IPS-15b (cell line): ENCODE measurements at regions not wholly inside any gene's neighbourhood (a gene's known extent, or its start where the extent isn't known, plus 50 kb on each side); places are given as distances from the start of the nearest gene placed in this dataset.

Experiments used
- H3K27me3 ChIP-seq: one replicate; pipeline ENCODE4 v1.6.1; 2013; ENCODE audit warnings: low read length; ENCODE audit not compliant: control insufficient read depth, insufficient read depth
- H3K36me3 ChIP-seq: one replicate; pipeline ENCODE4 v1.6.1; 2013; ENCODE audit warnings: low read length; ENCODE audit not compliant: control insufficient read depth, insufficient read depth
- H3K4me1 ChIP-seq: one replicate; pipeline ENCODE4 v1.6.1; 2013; ENCODE audit warnings: mild to moderate bottlenecking, low read length; ENCODE audit not compliant: control insufficient read depth, insufficient read depth
- H3K4me3 ChIP-seq: one replicate; pipeline ENCODE4 v1.5.1; 2013; ENCODE audit warnings: low read depth, low read length
- H3K9ac ChIP-seq: one replicate; pipeline ENCODE4 v1.6.1; 2013; ENCODE audit warnings: low read depth, mild to moderate bottlenecking, low read length
- H3K9me3 ChIP-seq: one replicate; pipeline ENCODE4 v1.6.1; 2013; ENCODE audit warnings: mild to moderate bottlenecking, low read length; ENCODE audit not compliant: control insufficient read depth, insufficient read depth

GRCh38 chr20:17798601-17799000, 98.8 kb downstream of the BANF2 start:
- no peaks in the 10 kb centered on the region for H3K4me1 ChIP-seq
- H3K9ac ChIP-seq: no peak overlapping the region
- no peaks in the 10 kb centered on the region for H3K27me3 ChIP-seq
- H3K4me3 ChIP-seq: no peak overlapping the region
- H3K36me3 ChIP-seq: no peaks in the 10 kb centered on the region
- H3K9me3 ChIP-seq: peaks cover 4% of the 10 kb centered on the region

GRCh38 chr20:17797579-17797978, 97.8 kb downstream of the BANF2 start:
- Histone ChIP-seq H3K9ac (no peak overlapping the region), H3K9me3 (peaks cover 4% of the 10 kb centered on the region), H3K4me1 (no peaks in the 10 kb centered on the region), H3K36me3 (no peaks in the 10 kb centered on the region), H3K4me3 (no peak overlapping the region), H3K27me3 (no peaks in the 10 kb centered on the region)

GRCh38 chr20:17797161-17797560, 97.4 kb downstream of the BANF2 start:
- Histone ChIP-seq H3K36me3 (no peaks in the 10 kb centered on the region), H3K9ac (no peak overlapping the region), H3K9me3 (peaks cover 2% of the 10 kb centered on the region), H3K4me1 (no peaks in the 10 kb centered on the region), H3K4me3 (no peak overlapping the region), H3K27me3 (no peaks in the 10 kb centered on the region)

GRCh38 chr20:17796091-17796563, 96.4 kb downstream of the BANF2 start:
- Histone ChIP-seq H3K27me3 (no peaks in the 10 kb centered on the region), H3K9ac (no peak overlapping the region)

GRCh38 chr20:17795501-17796071, 95.8 kb downstream of the BANF2 start:
- H3K9me3 ChIP-seq: no peaks in the 10 kb centered on the region

More at GRCh38 chr20:17796091-17796563, 96.4 kb downstream of the BANF2 start:
- no peaks in the 10 kb centered on the region for H3K4me1 ChIP-seq
- H3K36me3 ChIP-seq: no peaks in the 10 kb centered on the region
- H3K4me3 ChIP-seq: no peak overlapping the region
- H3K9me3 ChIP-seq: no peaks in the 10 kb centered on the region

GRCh38 chr20:17795003-17795402, 95.2 kb downstream of the BANF2 start:
- Histone ChIP-seq H3K4me1 (no peaks in the 10 kb centered on the region), H3K9ac (no peak overlapping the region), H3K4me3 (no peak overlapping the region), H3K9me3 (no peaks in the 10 kb centered on the region), H3K27me3 (no peaks in the 10 kb centered on the region), H3K36me3 (no peaks in the 10 kb centered on the region)

More at GRCh38 chr20:17795501-17796071, 95.8 kb downstream of the BANF2 start:
- Histone ChIP-seq H3K4me1 (no peaks in the 10 kb centered on the region), H3K4me3 (no peak overlapping the region), H3K27me3 (no peaks in the 10 kb centered on the region), H3K36me3 (no peaks in the 10 kb centered on the region), H3K9ac (no peak overlapping the region)

- no peak overlapping the region for H3K9ac ChIP-seq
- no peaks in the 10 kb centered on the region for H3K27me3 ChIP-seq
- H3K36me3 ChIP-seq: no peaks in the 10 kb centered on the region
- H3K4me1 ChIP-seq: no peaks in the 10 kb centered on the region
- H3K4me3 ChIP-seq: no peak overlapping the region
- no peaks in the 10 kb centered on the region for H3K9me3 ChIP-seq
Observed at GRCh38 chr20:17794400-17794799, 94.6 kb downstream of the BANF2 start.

- Histone ChIP-seq H3K9me3 (no peaks in the 10 kb centered on the region), H3K9ac (no peak overlapping the region), H3K4me1 (no peaks in the 10 kb centered on the region), H3K4me3 (no peak overlapping the region), H3K36me3 (no peaks in the 10 kb centered on the region), H3K27me3 (no peaks in the 10 kb centered on the region)
Observed at GRCh38 chr20:17793986-17794385, 94.2 kb downstream of the BANF2 start.

GRCh38 chr20:17790296-17790695, 90.5 kb downstream of the BANF2 start:
- Histone ChIP-seq H3K27me3 (no peaks in the 10 kb centered on the region), H3K4me1 (no peaks in the 10 kb centered on the region), H3K9me3 (no peaks in the 10 kb centered on the region), H3K4me3 (no peak overlapping the region), H3K9ac (no peak overlapping the region), H3K36me3 (no peaks in the 10 kb centered on the region)

GRCh38 chr20:17787816-17788215, 88.0 kb downstream of the BANF2 start:
- Histone ChIP-seq H3K4me3 (no peak overlapping the region), H3K9me3 (no peaks in the 10 kb centered on the region), H3K4me1 (no peaks in the 10 kb centered on the region), H3K9ac (no peak overlapping the region), H3K27me3 (no peaks in the 10 kb centered on the region), H3K36me3 (no peaks in the 10 kb centered on the region)

GRCh38 chr20:17786221-17786718, 86.5 kb downstream of the BANF2 start:
- Histone ChIP-seq H3K4me1 (no peaks in the 10 kb centered on the region), H3K9ac (no peak overlapping the region), H3K9me3 (no peaks in the 10 kb centered on the region), H3K36me3 (no peaks in the 10 kb centered on the region), H3K27me3 (no peaks in the 10 kb centered on the region), H3K4me3 (no peak overlapping the region)
